A549 (cell line): ENCODE measurements at regions not wholly inside any gene's neighbourhood (a gene's known extent, or its start where the extent isn't known, plus 50 kb on each side); places are given as distances from the start of the nearest gene placed in this dataset.

Experiments used
- ATAC-seq, 2 experiments: fragments of 200-7000 bp in 1 of 2; fragments of >200 bp in 1 of 2; cut with Nextera tagmentation in 1 of 2; cut with Tn5 transposase in 1 of 2; 3 replicates each; pipeline versions ENCODE4 v1.8.0 to v1.9.1; 2018 to 2020; ENCODE audit warnings: mild to moderate bottlenecking in 1 of 2, moderate library complexity in 1 of 2
- CTCF ChIA-PET: fragments of 300-600 bp; sonication (Branson Sonifier 250); formaldehyde crosslinking; extraction: SDS; loops from one replicate; lab custom pipeline; 2021; ENCODE audit warnings: antibody characterized with exemption, inconsistent platforms; lab: Yijun Ruan, JAX
- POLR2A ChIA-PET: fragments of 350-600 bp; formaldehyde crosslinking; extraction: SDS; loops from one replicate; lab custom pipeline; 2021; ENCODE audit warnings: antibody characterized with exemption, inconsistent platforms; lab: Yijun Ruan, JAX
- DNase-seq, 2 experiments: peaks; one replicate each; pipeline versions ENCODE4 v3.0.0 to v3.0.0-alpha.2; 2011 to 2016; ENCODE audit warnings: low read depth in 1 of 2, low spot score in 1 of 2
- FAIRE-seq: peaks from 2 replicates; lab custom pipeline; 2011; peaks lifted over from hg19 to GRCh38; lab: Jason Lieb, UNC
- H3K27ac ChIP-seq, 2 experiments: fragments of >200 bp; sonication (Bioruptor Twin); formaldehyde crosslinking; 3 replicates each; pipeline ENCODE4 v1.5.1; 2016 to 2017
- H3K4me1 ChIP-seq: fragments of >200 bp; sonication (Bioruptor Twin); formaldehyde crosslinking; 3 replicates; pipeline ENCODE4 v1.6.1; 2016
- H3K4me2 ChIP-seq: fragments of >200 bp; sonication (Bioruptor Twin); formaldehyde crosslinking; 3 replicates; pipeline ENCODE4 v1.6.1; 2016
- H3K4me3 ChIP-seq: fragments of >200 bp; sonication (Bioruptor Twin); formaldehyde crosslinking; 3 replicates; pipeline ENCODE4 v1.5.1; 2016
- H3K9me3 ChIP-seq: fragments of >200 bp; sonication (Bioruptor Twin); formaldehyde crosslinking; 3 replicates; pipeline ENCODE4 v1.6.1; 2016
- CBX2 ChIP-seq: fragments of 200-600 bp; sonication (generic); IDR thresholded peaks from 2 replicates; pipeline ENCODE4 v1.6.1; 2016; ENCODE audit warnings: low read depth, mild to moderate bottlenecking, borderline replicate concordance
- CBX8 ChIP-seq: fragments of 200-600 bp; sonication (generic); IDR thresholded peaks from 2 replicates; pipeline ENCODE4 v1.6.1; 2016
- CEBPB ChIP-seq, 2 experiments: fragments of >200 bp in 1 of 2; sonication (Bioruptor Twin) in 1 of 2; formaldehyde crosslinking in 1 of 2; IDR thresholded peaks; 2 replicates each; pipeline ENCODE4 v1.6.1; 2012 to 2016
- CHD2 ChIP-seq: fragments of 150-350 bp; IDR thresholded peaks from 2 replicates; pipeline ENCODE4 v1.6.1; 2014; ENCODE audit warnings: low read length; ENCODE audit not compliant: partially characterized antibody
- CHD4 ChIP-seq: fragments of 200-600 bp; sonication (generic); IDR thresholded peaks from 2 replicates; pipeline ENCODE4 v1.6.1; 2016; ENCODE audit warnings: antibody characterized with exemption, mild to moderate bottlenecking, borderline replicate concordance
- EHMT2 ChIP-seq: fragments of 200-600 bp; sonication (generic); IDR thresholded peaks from 2 replicates; pipeline ENCODE4 v1.6.1; 2016; ENCODE audit warnings: antibody characterized with exemption, low read depth, mild to moderate bottlenecking, moderate library complexity
- FOSB ChIP-seq: fragments of 250-450 bp; sonication (Bioruptor Pico); IDR thresholded peaks from 2 replicates; pipeline ENCODE4 v1.5.0; 2020; ENCODE audit warnings: mild to moderate bottlenecking, moderate library complexity
- FOSL2 ChIP-seq, 2 experiments: fragments of 450-650 bp in 1 of 2; fragments of >200 bp in 1 of 2; sonication (Bioruptor Twin) in 1 of 2; formaldehyde crosslinking; IDR thresholded peaks; 2 replicates each; pipeline versions ENCODE4 v1.5.0 to v1.6.1; 2016 to 2020; ENCODE audit warnings: mild to moderate bottlenecking in 1 of 2, moderate library complexity in 1 of 2
- FOXS1 ChIP-seq: fragments of 250-450 bp; sonication (Bioruptor Pico); IDR thresholded peaks from 2 replicates; pipeline ENCODE4 v1.5.0; 2020; ENCODE audit warnings: mild to moderate bottlenecking, moderate library complexity
- GATA3 ChIP-seq: IDR thresholded peaks from 2 replicates; pipeline ENCODE4 v1.6.1; 2012; ENCODE audit warnings: borderline replicate concordance
- HDAC2 ChIP-seq: fragments of 200-600 bp; sonication (generic); IDR thresholded peaks from 2 replicates; pipeline ENCODE4 v1.6.1; 2016
- HES2 ChIP-seq: fragments of >200 bp; sonication (Bioruptor Twin); formaldehyde crosslinking; IDR thresholded peaks from 2 replicates; pipeline ENCODE4 v1.6.1; 2016
- HEYL ChIP-seq: fragments of 250-450 bp; sonication (Bioruptor Pico); IDR thresholded peaks from 2 replicates; pipeline ENCODE4 v1.8.0; 2021; ENCODE audit warnings: mild to moderate bottlenecking, moderate library complexity
- HOXB13 ChIP-seq: fragments of 250-450 bp; sonication (Bioruptor Pico); IDR thresholded peaks from 2 replicates; pipeline ENCODE4 v1.5.0; 2020; ENCODE audit warnings: low read depth, mild to moderate bottlenecking, moderate library complexity
- HOXB5 ChIP-seq: fragments of 250-450 bp; sonication (Bioruptor Pico); IDR thresholded peaks from 2 replicates; pipeline ENCODE4 v1.5.0; 2020; ENCODE audit warnings: mild to moderate bottlenecking, moderate library complexity
- MAFK ChIP-seq: fragments of 450-650 bp; IDR thresholded peaks from 2 replicates; pipeline ENCODE4 v1.6.1; 2014; ENCODE audit not compliant: partially characterized antibody
- MAX ChIP-seq: IDR thresholded peaks from 2 replicates; pipeline ENCODE4 v1.6.1; 2012
- NFE2L2 ChIP-seq: fragments of 150-350 bp; conservative IDR thresholded peaks from 2 replicates; pipeline ENCODE4 v1.6.1; 2014; ENCODE audit warnings: low read length
- PBX3 ChIP-seq: IDR thresholded peaks from 2 replicates; pipeline ENCODE4 v1.6.1; 2012
- POLR2AphosphoS2 ChIP-seq: conservative IDR thresholded peaks from 2 replicates; pipeline ENCODE4 v1.6.1; 2012; ENCODE audit warnings: low read length, improper control_type of control experiment, inconsistent platforms
- RARB ChIP-seq: fragments of 250-450 bp; sonication (Bioruptor Pico); IDR thresholded peaks from 2 replicates; pipeline ENCODE4 v1.8.0; 2021; ENCODE audit warnings: mild to moderate bottlenecking, moderate library complexity
- RCOR1 ChIP-seq: fragments of 150-350 bp; IDR thresholded peaks from 2 replicates; pipeline ENCODE4 v1.6.1; 2014; ENCODE audit warnings: antibody characterized with exemption, low read length, low read depth
- RFX5 ChIP-seq: fragments of 450-650 bp; IDR thresholded peaks from 2 replicates; pipeline ENCODE4 v1.7.1; 2014; ENCODE audit warnings: antibody characterized with exemption, mild to moderate bottlenecking, moderate library complexity
- SREBF2 ChIP-seq: fragments of 450-650 bp; IDR thresholded peaks from 2 replicates; pipeline ENCODE4 v1.6.1; 2014; ENCODE audit warnings: mild to moderate bottlenecking, moderate library complexity
- TFCP2L1 ChIP-seq: fragments of 250-450 bp; sonication (Bioruptor Pico); IDR thresholded peaks from 2 replicates; pipeline ENCODE4 v1.5.0; 2021; ENCODE audit warnings: mild to moderate bottlenecking
- WGBS: methylation state at CpG from one replicate; pipeline ENCODE4 v1.1.6; 2017; ENCODE audit errors: missing lambda C conversion rate; 5-methylcytosine and 5-hydroxymethylcytosine counted together

- FAIRE-seq, result no peak
Observed at GRCh38 chr6:88513920-88514319, 347.8 kb upstream of the CNR1 start.

GRCh38 chr6:88513471-88513870 lies 347.3 kb upstream of the CNR1 start:
- Histone ChIP-seq H3K27ac (no peak overlapping the region), H3K4me3 (no peak overlapping the region), H3K4me2 (no peak overlapping the region), H3K4me1 (no peaks in the 10 kb centered on the region), H3K9me3 (no peaks in the 10 kb centered on the region)
- ATAC-seq (no peak), FAIRE-seq (no peak), DNase-seq (no peak)
- ChIA-PET CTCF (interaction anchor here (1.2 kb wide), 1 partner anchor 21 kb away, joined by 3 read pairs; no protein-coding TSS in a partner anchor), POLR2A (no interaction called here)
- TF ChIP-seq CEBPB (IDR thresholded peaks at IDR 0.05), result no peak
- TF ChIP-seq MAX, result no peak
- TF ChIP-seq RARB, result no peak
- TF ChIP-seq CBX2, result no peak
- no peak for TF ChIP-seq CHD4
- no peak for TF ChIP-seq HES2
- TF ChIP-seq CBX8, result no peak
- no peak for TF ChIP-seq TFCP2L1 (CRISPR knock-in tag)
- no peak for TF ChIP-seq HOXB13 (CRISPR knock-in tag)
- TF ChIP-seq FOSB, result no peak
- TF ChIP-seq EHMT2, result no peak
- TF ChIP-seq SREBF2, result no peak

More at GRCh38 chr6:88513920-88514319, 347.8 kb upstream of the CNR1 start:
- ChIA-PET POLR2A (no interaction called here), CTCF (interaction anchor here (1.2 kb wide), 1 partner anchor 21 kb away, joined by 3 read pairs; no protein-coding TSS in a partner anchor)
- no peak for TF ChIP-seq POLR2AphosphoS2
- TF ChIP-seq RCOR1, result no peak
- no peak for TF ChIP-seq HEYL (CRISPR knock-in tag)
- TF ChIP-seq FOSL2 (IDR thresholded peaks at IDR 0.05), result no peak
- no peak for TF ChIP-seq FOSL2 (CRISPR knock-in tag; IDR thresholded peaks at IDR 0.05)
- TF ChIP-seq PBX3, result no peak
- no peak for TF ChIP-seq HDAC2
- TF ChIP-seq RFX5, result no peak
- no peak for TF ChIP-seq FOXS1 (CRISPR knock-in tag)
- TF ChIP-seq CHD2, result no peak
- no peak for TF ChIP-seq GATA3
- TF ChIP-seq CEBPB (IDR thresholded peaks at IDR 0.05), result no peak
- no peak for TF ChIP-seq SREBF2
- no peak for TF ChIP-seq HOXB5 (CRISPR knock-in tag)
- DNase-seq, result no peak
- H3K4me3 ChIP-seq, result no peak overlapping the region
- WGBS, result 29% methylated on average over 4 of the region's 4 CpGs
- no peak overlapping the region for H3K27ac ChIP-seq
- H3K4me1 ChIP-seq, result no peaks in the 10 kb centered on the region
- no peaks in the 10 kb centered on the region for H3K9me3 ChIP-seq
- ATAC-seq, result no peak
- H3K4me2 ChIP-seq, result no peak overlapping the region

DNA sequence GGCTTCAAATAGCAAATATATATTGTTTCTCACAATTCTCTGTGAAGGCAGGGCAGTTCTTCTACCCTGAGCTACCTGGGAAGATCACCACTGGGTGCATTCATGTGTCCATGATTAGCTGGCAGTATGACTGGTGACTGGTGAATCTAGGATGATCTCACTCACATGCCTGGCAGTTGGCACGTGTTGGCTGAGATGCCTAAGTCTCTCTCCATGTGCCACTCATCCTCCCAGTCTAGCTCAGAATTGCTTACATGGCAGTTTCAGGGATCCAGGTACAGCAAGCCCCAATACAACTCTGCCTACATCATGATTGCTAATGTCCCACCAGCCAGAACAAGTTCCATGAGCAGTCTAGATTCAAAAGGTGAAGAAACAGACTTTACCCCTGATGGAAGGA lies 346.8 kb upstream of the CNR1 start:
- FAIRE-seq (no peak), ATAC-seq (no peak), DNase-seq (no peak)
- H3K4me3 ChIP-seq, result no peak overlapping the region
- ChIA-PET CTCF (interaction anchor here (1.2 kb wide), 1 partner anchor 20 kb away, joined by 3 read pairs; no protein-coding TSS in a partner anchor), POLR2A (no interaction called here)
- TF ChIP-seq NFE2L2, result no peak
- TF ChIP-seq MAFK, result peak; percentile 82
- no peaks in the 10 kb centered on the region for H3K4me1 ChIP-seq
- H3K9me3 ChIP-seq, result no peaks in the 10 kb centered on the region
- no peak overlapping the region for H3K4me2 ChIP-seq
- 0% methylated on average over 1 of the region's 1 CpG for WGBS
- H3K27ac ChIP-seq, result no peak overlapping the region
